ENCODE measurements at regions not wholly inside any gene's neighbourhood (a gene's known extent, or its start where the extent isn't known, plus 50 kb on each side); places are given as distances from the start of the nearest gene placed in this dataset.

- DNase-seq (ENCODE audit: low spot score) (no peak), ATAC-seq (no peak), FAIRE-seq (no peak)
- no peak overlapping the region for H3K27ac ChIP-seq (ENCODE audit: extremely low read length, insufficient read depth, low read length)
- no peaks in the 10 kb centered on the region for H3K36me3 ChIP-seq (replicated peaks in 1 of 2; ENCODE audit: control insufficient read depth in 1 of 2, insufficient read depth in 2 of 2, low read length in 2 of 2)
- no peaks in the 10 kb centered on the region for H3K79me2 ChIP-seq (ENCODE audit: insufficient read depth, low read length)
- H3K4me2 ChIP-seq (ENCODE audit: low read depth, low read length), result no peak overlapping the region
- no peaks in the 10 kb centered on the region for H4K20me1 ChIP-seq (ENCODE audit: insufficient read depth, low read length)
- intact Hi-C loops (cut with micrococcal nuclease; ENCODE audit: unreplicated experiment), result no loop called here
- peaks cover 31% of the 10 kb centered on the region for H3K4me1 ChIP-seq (ENCODE audit: insufficient read depth, low read length)
- in situ Hi-C loops (cut with HindIII; ENCODE audit: extremely low pct_ligation_motif_present, low pct_unique_long_range_greater_than_20kb), result no loop called here
- BruUV-seq (replicated peaks), result no TSS peak
- no peaks in the 10 kb centered on the region for H3K9me3 ChIP-seq (ENCODE audit: low read length)
- 81% methylated on average over 10 of the region's 10 CpGs for WGBS (ENCODE audit: low lambda C conversion rate)
- no peak overlapping the region for H3K9ac ChIP-seq (ENCODE audit: insufficient read depth, low read depth, low read length)
- H2AFZ ChIP-seq (ENCODE audit: low read length), result no peak overlapping the region
- no peaks in the 10 kb centered on the region for H3K27me3 ChIP-seq (ENCODE audit: control insufficient read depth in 1 of 2, insufficient read depth in 2 of 2, low read length in 2 of 2)
- no peak overlapping the region for H3K4me3 ChIP-seq (replicated peaks in 1 of 3; ENCODE audit: insufficient read depth in 1 of 3, low read depth in 2 of 3, low read length in 3 of 3)
- ChIA-PET CTCF (ENCODE audit: low intra/inter-chr PET ratio, low total read pairs) (no interaction called here), POLR2A (no interaction called here)
- TF ChIP-seq ZFP41 (CRISPR knock-in tag; IDR thresholded peaks at IDR 0.05; ENCODE audit: borderline replicate concordance) (no peak), ZNF276 (CRISPR knock-in tag; IDR thresholded peaks at IDR 0.05; ENCODE audit: low read depth) (no peak), ZNF33B (CRISPR knock-in tag; IDR thresholded peaks at IDR 0.05) (no peak), GPN1 (CRISPR knock-in tag; IDR thresholded peaks at IDR 0.05; ENCODE audit: borderline replicate concordance) (no peak), PAXIP1 (CRISPR knock-in tag; conservative IDR thresholded peaks at IDR 0.05) (no peak), PPARG (CRISPR knock-in tag; conservative IDR thresholded peaks at IDR 0.05) (no peak), CREB1 (IDR thresholded peaks at IDR 0.05) (no peak), CREB1 (CRISPR knock-in tag; IDR thresholded peaks at IDR 0.05) (no peak)
Observed at GRCh38 chr1:234742622-234743021, 132.6 kb upstream of the IRF2BP2 start.
